Testis (tissue), 2 donors: ENCODE measurements at regions not wholly inside any gene's neighbourhood (a gene's known extent, or its start where the extent isn't known, plus 50 kb on each side); places are given as distances from the start of the nearest gene placed in this dataset.

Experiments used
- POLR2A ChIP-seq: fragments of 450-650 bp; IDR thresholded peaks from one replicate; pipeline ENCODE4 v1.6.1; 2017; ENCODE audit warnings: antibody characterized with exemption, mild to moderate bottlenecking, moderate library complexity
- TF ChIP-seq, protein P1 (sequence below), 3 experiments: fragments of 450-650 bp in 2 of 3; fragments of 200-600 bp in 1 of 3; sonication (generic) in 1 of 3; IDR thresholded peaks; one replicate each; pipeline ENCODE4 v1.5.1; 2016 to 2019; ENCODE audit warnings: antibody characterized with exemption in 3 of 3, mild to moderate bottlenecking in 2 of 3, moderate library complexity in 1 of 3

DNA sequence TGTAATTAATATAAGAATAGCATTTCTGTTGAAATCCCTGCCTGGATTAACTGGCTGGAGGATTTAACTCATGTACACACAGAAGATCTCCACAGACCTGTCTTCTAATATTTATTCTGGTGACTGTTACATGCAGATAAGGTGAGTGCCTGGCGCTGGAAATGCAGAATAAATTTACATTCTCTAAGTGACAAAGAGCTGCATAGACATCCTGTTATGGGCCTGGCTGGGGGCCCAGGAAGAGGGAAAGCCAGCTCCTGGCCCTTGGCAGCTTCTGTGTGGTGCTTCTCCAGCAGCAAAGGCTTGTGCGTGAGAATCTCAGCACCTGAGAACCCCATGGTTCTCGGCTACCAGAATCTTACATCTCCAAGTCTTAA lies 446.6 kb downstream of the PTPRU start:
- TF ChIP-seq, protein P1, sequence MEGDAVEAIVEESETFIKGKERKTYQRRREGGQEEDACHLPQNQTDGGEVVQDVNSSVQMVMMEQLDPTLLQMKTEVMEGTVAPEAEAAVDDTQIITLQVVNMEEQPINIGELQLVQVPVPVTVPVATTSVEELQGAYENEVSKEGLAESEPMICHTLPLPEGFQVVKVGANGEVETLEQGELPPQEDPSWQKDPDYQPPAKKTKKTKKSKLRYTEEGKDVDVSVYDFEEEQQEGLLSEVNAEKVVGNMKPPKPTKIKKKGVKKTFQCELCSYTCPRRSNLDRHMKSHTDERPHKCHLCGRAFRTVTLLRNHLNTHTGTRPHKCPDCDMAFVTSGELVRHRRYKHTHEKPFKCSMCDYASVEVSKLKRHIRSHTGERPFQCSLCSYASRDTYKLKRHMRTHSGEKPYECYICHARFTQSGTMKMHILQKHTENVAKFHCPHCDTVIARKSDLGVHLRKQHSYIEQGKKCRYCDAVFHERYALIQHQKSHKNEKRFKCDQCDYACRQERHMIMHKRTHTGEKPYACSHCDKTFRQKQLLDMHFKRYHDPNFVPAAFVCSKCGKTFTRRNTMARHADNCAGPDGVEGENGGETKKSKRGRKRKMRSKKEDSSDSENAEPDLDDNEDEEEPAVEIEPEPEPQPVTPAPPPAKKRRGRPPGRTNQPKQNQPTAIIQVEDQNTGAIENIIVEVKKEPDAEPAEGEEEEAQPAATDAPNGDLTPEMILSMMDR (IDR thresholded peaks at IDR 0.05): no peak
- no peak for TF ChIP-seq POLR2A
